Right lobe of liver (tissue), 4 donors: ENCODE measurements at regions not wholly inside any gene's neighbourhood (a gene's known extent, or its start where the extent isn't known, plus 50 kb on each side); places are given as distances from the start of the nearest gene placed in this dataset.

Experiments
- POLR2A ChIP-seq: fragments of 450-650 bp; IDR thresholded peaks from one replicate; pipeline ENCODE4 v1.6.1; 2017; ENCODE audit warnings: antibody characterized with exemption, mild to moderate bottlenecking
- TF ChIP-seq, protein P1 (sequence below), 4 donors: fragments of 200-600 bp in 3 of 4; fragments of 450-650 bp in 1 of 4; IDR thresholded peaks; one replicate each; pipeline versions ENCODE4 v1.5.1 to v1.8.0; 2016 to 2022; ENCODE audit warnings: antibody characterized with exemption in 4 of 4, mild to moderate bottlenecking in 2 of 4
- donor health status: DM: no; HTN: no; CAD: no.
- donor health status: DM: no; HTN: no; CAD: no.
- donor health status: DM: no; HTN: yes; CAD: no.

DNA sequence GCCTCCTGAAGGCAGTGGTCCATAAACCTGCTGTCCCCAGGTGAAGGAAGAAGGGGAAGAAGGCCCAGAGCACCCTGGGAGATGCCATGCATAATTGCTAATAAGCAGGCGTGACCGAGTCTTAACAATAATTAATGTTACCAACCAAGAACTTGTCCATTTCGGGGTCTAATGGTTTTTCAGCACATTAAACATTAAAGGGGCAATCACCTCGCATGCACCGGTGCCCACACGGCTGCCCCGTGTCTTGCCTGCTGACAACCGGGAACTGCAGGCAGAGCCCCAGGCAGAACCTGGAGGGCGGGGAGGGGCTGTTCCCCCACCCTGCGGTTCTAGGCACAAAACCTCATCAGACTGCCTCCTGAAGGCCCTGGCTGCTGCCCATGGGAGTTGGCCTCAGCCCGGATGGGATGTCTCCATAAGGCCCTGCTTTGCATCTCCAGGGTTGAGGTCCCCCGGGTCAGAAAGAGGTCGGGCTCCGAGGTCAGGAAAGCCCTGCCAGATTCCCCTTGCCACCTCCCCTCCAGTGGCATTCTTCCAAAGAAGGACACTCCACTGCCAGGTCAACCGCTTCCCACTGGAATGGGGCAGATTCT lies 169.0 kb downstream of the BUD13 start:
- TF ChIP-seq, protein P1, sequence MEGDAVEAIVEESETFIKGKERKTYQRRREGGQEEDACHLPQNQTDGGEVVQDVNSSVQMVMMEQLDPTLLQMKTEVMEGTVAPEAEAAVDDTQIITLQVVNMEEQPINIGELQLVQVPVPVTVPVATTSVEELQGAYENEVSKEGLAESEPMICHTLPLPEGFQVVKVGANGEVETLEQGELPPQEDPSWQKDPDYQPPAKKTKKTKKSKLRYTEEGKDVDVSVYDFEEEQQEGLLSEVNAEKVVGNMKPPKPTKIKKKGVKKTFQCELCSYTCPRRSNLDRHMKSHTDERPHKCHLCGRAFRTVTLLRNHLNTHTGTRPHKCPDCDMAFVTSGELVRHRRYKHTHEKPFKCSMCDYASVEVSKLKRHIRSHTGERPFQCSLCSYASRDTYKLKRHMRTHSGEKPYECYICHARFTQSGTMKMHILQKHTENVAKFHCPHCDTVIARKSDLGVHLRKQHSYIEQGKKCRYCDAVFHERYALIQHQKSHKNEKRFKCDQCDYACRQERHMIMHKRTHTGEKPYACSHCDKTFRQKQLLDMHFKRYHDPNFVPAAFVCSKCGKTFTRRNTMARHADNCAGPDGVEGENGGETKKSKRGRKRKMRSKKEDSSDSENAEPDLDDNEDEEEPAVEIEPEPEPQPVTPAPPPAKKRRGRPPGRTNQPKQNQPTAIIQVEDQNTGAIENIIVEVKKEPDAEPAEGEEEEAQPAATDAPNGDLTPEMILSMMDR (IDR thresholded peaks at IDR 0.05) = no peak
- no peak for TF ChIP-seq POLR2A
